ENCODE measurements at regions not wholly inside any gene's neighbourhood (a gene's known extent, or its start where the extent isn't known, plus 50 kb on each side); places are given as distances from the start of the nearest gene placed in this dataset.

DNA sequence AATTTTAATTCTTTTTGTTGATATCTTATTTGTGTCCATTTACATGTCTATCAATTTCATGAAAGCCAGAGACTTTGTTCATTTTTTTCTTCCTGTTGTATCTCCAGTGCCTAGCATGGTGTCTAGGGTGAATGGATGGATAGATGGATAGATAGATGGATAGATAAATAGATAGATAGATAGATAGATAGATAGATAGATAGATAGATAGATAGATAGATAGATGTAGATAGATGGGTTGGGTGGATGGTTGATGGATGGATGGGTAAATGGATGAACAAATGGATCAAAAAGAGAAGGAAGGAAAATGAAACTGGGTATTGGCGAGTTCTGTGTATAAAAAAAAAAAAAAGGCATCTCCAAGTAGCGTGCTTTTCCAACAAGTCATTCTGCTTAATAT lies 120.5 kb downstream of the FAM124B start:
- Histone ChIP-seq H3K9me1 (ENCODE audit: control insufficient read depth, extremely low read depth, insufficient read depth, low read length) (no peaks in the 10 kb centered on the region), H4K20me1 (ENCODE audit: control insufficient read depth, extremely low read depth, insufficient read depth, low read length) (no peaks in the 10 kb centered on the region), H3K9ac (ENCODE audit: control insufficient read depth, extremely low read depth, insufficient read depth, low read length) (no peak overlapping the region), H3K79me2 (ENCODE audit: control insufficient read depth, insufficient read depth, low read length) (no peaks in the 10 kb centered on the region), H2AFZ (ENCODE audit: control insufficient read depth, low read length) (no peak overlapping the region), H3K27ac (ENCODE audit: control insufficient read depth, insufficient read depth, low read length) (no peak overlapping the region), H3K9me3 (ENCODE audit: control insufficient read depth, low read depth, low read length) (no peaks in the 10 kb centered on the region), H3K4me2 (ENCODE audit: control insufficient read depth, extremely low read depth, insufficient read depth, low read depth, low read length) (no peak overlapping the region), H3K36me3 (ENCODE audit: control insufficient read depth in 2 of 2, extremely low read depth in 1 of 2, insufficient read depth in 2 of 2, low read length in 2 of 2) (no peaks in the 10 kb centered on the region), H3K4me1 (ENCODE audit: control insufficient read depth, extremely low read depth, insufficient read depth, low read length) (peaks cover 12% of the 10 kb centered on the region), H3K27me3 (ENCODE audit: control insufficient read depth, extremely low read depth, insufficient read depth, low read length) (no peaks in the 10 kb centered on the region), H3K4me3 (ENCODE audit: control insufficient read depth in 2 of 3, extremely low read depth in 1 of 3, insufficient read depth in 2 of 3, low read depth in 1 of 3, low read length in 3 of 3) (no peak overlapping the region)
- DNase-seq (ENCODE audit: low read depth, low spot score) (no peak), FAIRE-seq (no peak)
- TF ChIP-seq EZH2 (IDR thresholded peaks at IDR 0.05; ENCODE audit: low read length) (no peak), CTCF (optimal IDR thresholded peaks at IDR 0.05 in 1 of 3, IDR thresholded peaks at IDR 0.05 in 1 of 3, conservative IDR thresholded peaks at IDR 0.05 in 1 of 3; ENCODE audit: extremely low read depth in 1 of 3, insufficient read depth in 2 of 3, low read length in 3 of 3) (no peak)
- dilution Hi-C loops (cut with MboI; ENCODE audit: extremely low pct_ligation_motif_present, low sequenced_read_pairs) = loop anchor here (25.0 kb wide), 1 partner anchor 294 kb away; no protein-coding TSS in a partner anchor

DNA sequence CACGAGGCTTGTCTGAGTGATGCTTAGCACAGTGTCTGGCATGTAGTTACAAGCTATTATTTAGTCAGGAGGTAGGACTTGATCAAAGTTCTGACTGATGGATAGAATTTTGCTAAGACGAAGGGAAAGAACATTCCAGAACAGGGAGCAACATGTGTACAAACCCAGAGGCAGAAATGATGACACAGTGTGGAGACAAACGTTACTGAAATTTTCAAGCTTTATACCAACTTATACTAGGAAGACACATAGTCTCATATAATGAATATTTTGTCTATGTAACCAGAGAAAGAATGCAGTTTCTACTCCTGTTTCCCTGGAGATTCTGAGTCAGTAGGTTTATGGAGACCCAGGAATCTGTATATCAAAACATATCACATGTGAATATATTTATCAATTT lies 123.4 kb downstream of the FAM124B start:
- peak; percentile 56 for DNase-seq (ENCODE audit: low read depth, low spot score)
- Histone ChIP-seq H3K4me3 (ENCODE audit: control insufficient read depth in 2 of 3, extremely low read depth in 1 of 3, insufficient read depth in 2 of 3, low read depth in 1 of 3, low read length in 3 of 3) (no peak overlapping the region), H3K27ac (ENCODE audit: control insufficient read depth, insufficient read depth, low read length) (peak overlapping the region; percentile 51), H4K20me1 (ENCODE audit: control insufficient read depth, extremely low read depth, insufficient read depth, low read length) (no peaks in the 10 kb centered on the region), H2AFZ (ENCODE audit: control insufficient read depth, low read length) (no peak overlapping the region), H3K79me2 (ENCODE audit: control insufficient read depth, insufficient read depth, low read length) (no peaks in the 10 kb centered on the region), H3K9me1 (ENCODE audit: control insufficient read depth, extremely low read depth, insufficient read depth, low read length) (no peaks in the 10 kb centered on the region), H3K36me3 (ENCODE audit: control insufficient read depth in 2 of 2, extremely low read depth in 1 of 2, insufficient read depth in 2 of 2, low read length in 2 of 2) (no peaks in the 10 kb centered on the region), H3K4me2 (ENCODE audit: control insufficient read depth, extremely low read depth, insufficient read depth, low read depth, low read length) (peak overlapping the region; percentile 45), H3K9ac (ENCODE audit: control insufficient read depth, extremely low read depth, insufficient read depth, low read length) (no peak overlapping the region), H3K4me1 (ENCODE audit: control insufficient read depth, extremely low read depth, insufficient read depth, low read length) (peaks cover 12% of the 10 kb centered on the region), H3K27me3 (ENCODE audit: control insufficient read depth, extremely low read depth, insufficient read depth, low read length) (no peaks in the 10 kb centered on the region), H3K9me3 (ENCODE audit: control insufficient read depth, low read depth, low read length) (no peaks in the 10 kb centered on the region)
- TF ChIP-seq CTCF (optimal IDR thresholded peaks at IDR 0.05 in 1 of 3, IDR thresholded peaks at IDR 0.05 in 1 of 3, conservative IDR thresholded peaks at IDR 0.05 in 1 of 3; ENCODE audit: extremely low read depth in 1 of 3, insufficient read depth in 2 of 3, low read length in 3 of 3) (no peak), EZH2 (IDR thresholded peaks at IDR 0.05; ENCODE audit: low read length) (no peak)
- peak; percentile 71 for FAIRE-seq
- dilution Hi-C loops (cut with MboI; ENCODE audit: extremely low pct_ligation_motif_present, low sequenced_read_pairs) = loop anchor here (25.0 kb wide), 1 partner anchor 291 kb away; no protein-coding TSS in a partner anchor
